ENCODE measurements at regions not wholly inside any gene's neighbourhood (a gene's known extent, or its start where the extent isn't known, plus 50 kb on each side); places are given as distances from the start of the nearest gene placed in this dataset.

DNA sequence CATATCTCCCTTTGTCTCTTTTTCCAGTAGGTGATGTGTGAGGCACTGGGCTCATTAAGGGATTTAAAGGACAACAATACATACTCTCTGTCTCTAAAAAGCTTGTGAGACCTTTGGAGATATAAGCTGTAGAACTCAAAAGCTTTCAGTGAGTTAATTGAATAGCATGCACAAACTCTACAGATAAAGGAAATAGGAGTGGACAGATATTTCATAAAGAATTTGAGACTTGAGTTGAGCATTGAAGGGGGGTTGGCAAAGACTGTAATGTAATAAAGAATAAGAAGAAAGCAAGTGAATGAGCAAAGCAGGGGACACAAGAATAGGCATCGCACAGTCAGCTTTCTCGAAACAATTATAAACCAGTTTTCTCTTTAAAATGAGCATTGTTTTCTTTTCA, 583.4 kb upstream of the DPPA4 start:
- H3K36me3 ChIP-seq (replicated peaks; ENCODE audit: insufficient read depth, low read depth), result no peaks in the 10 kb centered on the region
- H3K9me2 ChIP-seq (replicated peaks; ENCODE audit: insufficient read depth), result no peaks in the 10 kb centered on the region
- 100% methylated on average over 2 of the region's 2 CpGs for WGBS (ENCODE audit: low lambda C conversion rate, missing lambda C conversion rate)
- TF ChIP-seq, protein P1, sequence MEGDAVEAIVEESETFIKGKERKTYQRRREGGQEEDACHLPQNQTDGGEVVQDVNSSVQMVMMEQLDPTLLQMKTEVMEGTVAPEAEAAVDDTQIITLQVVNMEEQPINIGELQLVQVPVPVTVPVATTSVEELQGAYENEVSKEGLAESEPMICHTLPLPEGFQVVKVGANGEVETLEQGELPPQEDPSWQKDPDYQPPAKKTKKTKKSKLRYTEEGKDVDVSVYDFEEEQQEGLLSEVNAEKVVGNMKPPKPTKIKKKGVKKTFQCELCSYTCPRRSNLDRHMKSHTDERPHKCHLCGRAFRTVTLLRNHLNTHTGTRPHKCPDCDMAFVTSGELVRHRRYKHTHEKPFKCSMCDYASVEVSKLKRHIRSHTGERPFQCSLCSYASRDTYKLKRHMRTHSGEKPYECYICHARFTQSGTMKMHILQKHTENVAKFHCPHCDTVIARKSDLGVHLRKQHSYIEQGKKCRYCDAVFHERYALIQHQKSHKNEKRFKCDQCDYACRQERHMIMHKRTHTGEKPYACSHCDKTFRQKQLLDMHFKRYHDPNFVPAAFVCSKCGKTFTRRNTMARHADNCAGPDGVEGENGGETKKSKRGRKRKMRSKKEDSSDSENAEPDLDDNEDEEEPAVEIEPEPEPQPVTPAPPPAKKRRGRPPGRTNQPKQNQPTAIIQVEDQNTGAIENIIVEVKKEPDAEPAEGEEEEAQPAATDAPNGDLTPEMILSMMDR (IDR thresholded peaks at IDR 0.05; ENCODE audit: poor library complexity), result no peak
- no peak for TF ChIP-seq EZH2 (IDR thresholded peaks at IDR 0.05; ENCODE audit: borderline replicate concordance)
- no peak for TF ChIP-seq EZH2phosphoT487 (IDR thresholded peaks at IDR 0.05; ENCODE audit: low read depth, severe bottlenecking, unreplicated experiment)
- no peak overlapping the region for H3K4me3 ChIP-seq
- H3K4me1 ChIP-seq (ENCODE audit: insufficient read depth), result no peaks in the 10 kb centered on the region
- no peaks in the 10 kb centered on the region for H3K79me2 ChIP-seq
- DNase-seq (ENCODE audit: low spot score), result no peak
- H3K27ac ChIP-seq, result no peak overlapping the region
- no peaks in the 10 kb centered on the region for H4K20me1 ChIP-seq (ENCODE audit: insufficient read depth, poor library complexity, severe bottlenecking)
- H2AFZ ChIP-seq, result no peak overlapping the region
- H3K27me3 ChIP-seq, result no peaks in the 10 kb centered on the region
- H3K9me3 ChIP-seq (ENCODE audit: low read depth), result no peaks in the 10 kb centered on the region
- no peak overlapping the region for H3K4me2 ChIP-seq

DNA sequence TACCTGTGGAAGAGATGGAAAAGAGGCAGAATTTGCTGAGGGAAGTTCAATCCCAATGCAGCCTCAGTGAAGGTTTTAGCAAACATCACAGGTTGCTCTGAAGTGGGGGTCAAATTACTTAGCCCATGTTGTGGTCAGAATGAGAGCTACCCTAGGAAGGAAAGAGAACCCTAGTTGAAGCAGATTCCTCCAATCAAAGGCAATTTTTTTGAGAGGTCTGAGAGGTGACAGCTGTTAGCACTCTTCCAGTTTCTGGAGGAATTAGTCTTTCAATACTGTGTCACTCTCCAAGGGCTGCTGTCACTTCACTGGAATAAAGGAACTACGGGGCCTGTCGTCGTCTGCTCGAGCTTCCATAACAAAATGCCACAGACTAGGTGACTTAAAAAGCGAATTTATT, 584.2 kb upstream of the DPPA4 start:
- Histone ChIP-seq H3K9me3 (ENCODE audit: low read depth) (no peaks in the 10 kb centered on the region), H3K4me2 (no peak overlapping the region), H3K36me3 (replicated peaks; ENCODE audit: insufficient read depth, low read depth) (no peaks in the 10 kb centered on the region), H3K4me3 (no peak overlapping the region), H4K20me1 (ENCODE audit: insufficient read depth, poor library complexity, severe bottlenecking) (no peaks in the 10 kb centered on the region), H3K9me2 (replicated peaks; ENCODE audit: insufficient read depth) (no peaks in the 10 kb centered on the region), H3K27me3 (no peaks in the 10 kb centered on the region), H3K79me2 (no peaks in the 10 kb centered on the region), H3K4me1 (ENCODE audit: insufficient read depth) (no peaks in the 10 kb centered on the region), H2AFZ (no peak overlapping the region), H3K27ac (no peak overlapping the region)
- 78% methylated on average over 5 of the region's 5 CpGs for WGBS (ENCODE audit: low lambda C conversion rate, missing lambda C conversion rate)
- TF ChIP-seq, protein P1 (IDR thresholded peaks at IDR 0.05; ENCODE audit: poor library complexity), result no peak
- no peak for TF ChIP-seq EZH2phosphoT487 (IDR thresholded peaks at IDR 0.05; ENCODE audit: low read depth, severe bottlenecking, unreplicated experiment)
- TF ChIP-seq EZH2 (IDR thresholded peaks at IDR 0.05; ENCODE audit: borderline replicate concordance), result no peak
- no peak for DNase-seq (ENCODE audit: low spot score)

DNA sequence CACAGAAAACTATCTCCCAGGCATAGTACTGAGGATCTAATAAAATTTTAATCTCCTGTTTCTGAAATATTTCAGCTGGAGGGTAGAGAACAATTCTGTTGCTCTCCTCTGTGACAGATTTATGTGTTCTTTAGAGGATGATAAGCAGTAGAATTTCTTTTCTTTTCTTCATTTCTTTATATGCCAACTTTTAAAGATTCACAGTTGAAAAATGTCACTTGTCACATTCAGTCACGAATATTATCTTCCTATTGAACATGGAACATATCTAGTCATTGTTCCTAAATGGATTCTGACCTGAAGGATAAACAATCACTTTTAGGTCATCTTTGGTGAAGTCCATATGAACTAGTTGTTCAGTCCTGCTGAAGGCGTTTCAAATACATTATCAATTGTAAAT, 585.5 kb upstream of the DPPA4 start:
- no peak overlapping the region for H3K27ac ChIP-seq
- no peak overlapping the region for H3K4me2 ChIP-seq
- no peak overlapping the region for H2AFZ ChIP-seq
- no peaks in the 10 kb centered on the region for H4K20me1 ChIP-seq (ENCODE audit: insufficient read depth, poor library complexity, severe bottlenecking)
- H3K4me1 ChIP-seq (ENCODE audit: insufficient read depth), result no peaks in the 10 kb centered on the region
- TF ChIP-seq EZH2 (IDR thresholded peaks at IDR 0.05; ENCODE audit: borderline replicate concordance), result no peak
- no peak for TF ChIP-seq EZH2phosphoT487 (IDR thresholded peaks at IDR 0.05; ENCODE audit: low read depth, severe bottlenecking, unreplicated experiment)
- TF ChIP-seq, protein P1 (IDR thresholded peaks at IDR 0.05; ENCODE audit: poor library complexity), result no peak
- H3K27me3 ChIP-seq, result no peaks in the 10 kb centered on the region
- H3K79me2 ChIP-seq, result no peaks in the 10 kb centered on the region
- H3K9me2 ChIP-seq (replicated peaks; ENCODE audit: insufficient read depth), result no peaks in the 10 kb centered on the region
- H3K36me3 ChIP-seq (replicated peaks; ENCODE audit: insufficient read depth, low read depth), result no peaks in the 10 kb centered on the region
- WGBS (ENCODE audit: low lambda C conversion rate, missing lambda C conversion rate), result 62% methylated on average over 2 of the region's 2 CpGs
- H3K4me3 ChIP-seq, result no peak overlapping the region
- DNase-seq (ENCODE audit: low spot score), result no peak
- no peaks in the 10 kb centered on the region for H3K9me3 ChIP-seq (ENCODE audit: low read depth)

DNA sequence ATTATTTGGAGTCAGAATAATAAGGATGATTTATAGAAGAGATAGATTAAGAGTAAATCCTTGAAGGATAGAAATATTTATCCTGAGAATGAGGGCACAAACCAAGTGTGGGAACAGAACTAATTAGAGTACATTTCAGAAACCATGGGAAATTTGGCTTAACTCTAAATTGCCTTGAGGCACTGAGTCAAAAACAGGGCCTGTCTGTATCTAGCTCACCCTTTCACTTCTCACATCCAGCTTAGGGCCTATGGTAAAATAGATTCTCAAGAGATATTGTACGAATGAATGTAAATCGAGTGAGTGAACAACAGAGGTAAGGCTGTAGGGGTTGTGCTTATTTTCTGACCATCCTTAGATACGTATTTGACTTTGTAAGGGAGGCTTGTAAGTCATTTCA, 586.1 kb upstream of the DPPA4 start:
- H3K9me3 ChIP-seq (ENCODE audit: low read depth), result no peaks in the 10 kb centered on the region
- TF ChIP-seq, protein P1 (IDR thresholded peaks at IDR 0.05; ENCODE audit: poor library complexity), result no peak
- TF ChIP-seq EZH2 (IDR thresholded peaks at IDR 0.05; ENCODE audit: borderline replicate concordance) (no peak), EZH2phosphoT487 (IDR thresholded peaks at IDR 0.05; ENCODE audit: low read depth, severe bottlenecking, unreplicated experiment) (no peak)
- no peak overlapping the region for H2AFZ ChIP-seq

More for the DNA sequence above, 586.1 kb upstream of the DPPA4 start:
- Histone ChIP-seq H3K27me3 (no peaks in the 10 kb centered on the region), H3K4me1 (ENCODE audit: insufficient read depth) (no peaks in the 10 kb centered on the region), H3K4me2 (no peak overlapping the region), H3K27ac (no peak overlapping the region), H3K36me3 (replicated peaks; ENCODE audit: insufficient read depth, low read depth) (no peaks in the 10 kb centered on the region), H3K9me2 (replicated peaks; ENCODE audit: insufficient read depth) (no peaks in the 10 kb centered on the region), H3K4me3 (no peak overlapping the region), H3K79me2 (no peaks in the 10 kb centered on the region), H4K20me1 (ENCODE audit: insufficient read depth, poor library complexity, severe bottlenecking) (no peaks in the 10 kb centered on the region)
- DNase-seq (ENCODE audit: low spot score), result no peak
- 88% methylated on average over 3 of the region's 3 CpGs for WGBS (ENCODE audit: low lambda C conversion rate, missing lambda C conversion rate)
